Trophoblast cell (in vitro differentiated cells and primary cell): ENCODE measurements at regions not wholly inside any gene's neighbourhood (a gene's known extent, or its start where the extent isn't known, plus 50 kb on each side); places are given as distances from the start of the nearest gene placed in this dataset.
"Not testable (repeated sequence)": the region's sequence is repeated elsewhere in the genome, so short reads cannot be mapped to it uniquely, and the experiment has no call there.

ENCODE experiments used
- DNase-seq, 2 donors: peaks; one replicate each; pipeline ENCODE4 v3.0.0-alpha.2; 2016
- H2AFZ ChIP-seq: 2 replicates; pipeline ENCODE4 v1.6.1; 2013; ENCODE audit warnings: low read length, moderate library complexity, mild to moderate bottlenecking; ENCODE audit not compliant: insufficient read depth, poor library complexity
- H2AK5ac ChIP-seq: 2 replicates; pipeline ENCODE4 v1.6.1; 2013; ENCODE audit warnings: mild to moderate bottlenecking, low read length
- H2BK120ac ChIP-seq: 2 replicates; pipeline ENCODE4 v1.6.1; 2013; ENCODE audit warnings: low read length, mild to moderate bottlenecking, moderate library complexity; ENCODE audit not compliant: insufficient read depth, poor library complexity
- H2BK12ac ChIP-seq: 2 replicates; pipeline ENCODE4 v1.6.1; 2013; ENCODE audit warnings: mild to moderate bottlenecking, low read length, moderate library complexity
- H2BK5ac ChIP-seq: 2 replicates; pipeline ENCODE4 v1.6.1; 2013; ENCODE audit warnings: low read length, low read depth, moderate library complexity, mild to moderate bottlenecking; ENCODE audit not compliant: poor library complexity
- H3K14ac ChIP-seq: 2 replicates; pipeline ENCODE4 v1.6.1; 2013; ENCODE audit warnings: mild to moderate bottlenecking, low read length
- H3K18ac ChIP-seq: 2 replicates; pipeline ENCODE4 v1.6.1; 2013; ENCODE audit warnings: mild to moderate bottlenecking, low read length
- H3K23ac ChIP-seq: 2 replicates; pipeline ENCODE4 v1.6.1; 2013; ENCODE audit warnings: low read length
- H3K27ac ChIP-seq: 2 replicates; pipeline ENCODE4 v1.5.1; 2013; ENCODE audit warnings: low read depth, mild to moderate bottlenecking, inconsistent platforms, low read length, moderate library complexity
- H3K27me3 ChIP-seq: 2 replicates; pipeline ENCODE4 v1.6.1; 2013; ENCODE audit warnings: inconsistent platforms, mild to moderate bottlenecking, low read length, moderate library complexity; ENCODE audit not compliant: insufficient read depth
- H3K36me3 ChIP-seq, 2 experiments: 1 replicate in 1 of 2; 2 replicates in 1 of 2; pipeline ENCODE4 v1.6.1; 2013; ENCODE audit warnings: low read length in 2 of 2, mild to moderate bottlenecking in 2 of 2, moderate library complexity in 1 of 2; ENCODE audit not compliant: insufficient read depth in 2 of 2, control insufficient read depth in 1 of 2
- H3K4ac ChIP-seq: 2 replicates; pipeline ENCODE4 v1.6.1; 2013; ENCODE audit warnings: low read depth, mild to moderate bottlenecking, low read length, moderate library complexity
- H3K4me1 ChIP-seq, 2 experiments: 1 replicate in 1 of 2; 2 replicates in 1 of 2; pipeline ENCODE4 v1.6.1; 2013; ENCODE audit warnings: low read length in 2 of 2, mild to moderate bottlenecking in 2 of 2, moderate library complexity in 1 of 2; ENCODE audit not compliant: insufficient read depth in 2 of 2, control insufficient read depth in 1 of 2
- H3K4me2 ChIP-seq: 2 replicates; pipeline ENCODE4 v1.6.1; 2013; ENCODE audit warnings: inconsistent platforms, mild to moderate bottlenecking, low read length, moderate library complexity
- H3K4me3 ChIP-seq: 2 replicates; pipeline ENCODE4 v1.5.1; 2013; ENCODE audit warnings: mild to moderate bottlenecking, low read depth, low read length, inconsistent platforms
- H3K79me1 ChIP-seq: one replicate; pipeline ENCODE4 v1.6.1; 2013; ENCODE audit warnings: low read length
- H3K79me2 ChIP-seq: 2 replicates; pipeline ENCODE4 v1.6.1; 2013; ENCODE audit warnings: low read length, mild to moderate bottlenecking; ENCODE audit not compliant: control insufficient read depth, insufficient read depth, poor library complexity
- H3K9ac ChIP-seq: 2 replicates; pipeline ENCODE4 v1.6.1; 2013; ENCODE audit warnings: mild to moderate bottlenecking, low read length
- H3K9me3 ChIP-seq: 2 replicates; pipeline ENCODE4 v1.6.1; 2013; ENCODE audit warnings: low read depth, mild to moderate bottlenecking, control low read depth, inconsistent platforms, low read length; ENCODE audit not compliant: insufficient read depth
- H4K12ac ChIP-seq: 2 replicates; pipeline ENCODE4 v1.6.1; 2013; ENCODE audit warnings: low read depth, mild to moderate bottlenecking, low read length, moderate library complexity
- H4K8ac ChIP-seq: 2 replicates; pipeline ENCODE4 v1.6.1; 2013; ENCODE audit warnings: low read depth, mild to moderate bottlenecking, low read length, moderate library complexity
- H4K91ac ChIP-seq: one replicate; pipeline ENCODE4 v1.6.1; 2013; ENCODE audit warnings: low read depth, mild to moderate bottlenecking, low read length, moderate library complexity
- WGBS: extraction: QIAGEN DNeasy Blood & Tissue Kit; methylation state at CpG from one replicate; pipeline ENCODE4 v1.1.7; 2013; ENCODE audit warnings: missing lambda C conversion rate; ENCODE audit not compliant: insufficient read length, insufficient coverage; ENCODE audit errors: extremely low coverage; 5-methylcytosine and 5-hydroxymethylcytosine counted together

DNA sequence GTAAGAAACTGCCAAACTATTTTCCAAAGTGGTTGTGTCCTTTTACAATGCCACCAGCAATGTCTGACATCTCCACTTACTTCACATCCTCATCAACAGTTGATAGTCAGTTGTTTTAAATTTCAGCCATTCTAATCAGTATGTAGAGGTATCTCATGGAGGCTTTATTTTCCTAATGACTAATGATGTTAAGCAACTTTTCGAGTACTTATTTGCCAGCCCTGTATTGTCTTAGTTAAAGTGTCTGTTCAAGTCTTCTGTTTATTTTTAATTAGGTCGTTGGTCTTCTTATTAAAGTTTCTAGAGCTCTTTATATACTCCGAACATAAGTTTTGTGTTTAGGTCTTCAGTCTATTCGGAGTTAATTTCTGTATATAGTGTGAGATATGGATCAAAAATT lies 54.9 kb upstream of the NBPF12 start:
- DNase-seq, H3K4me1 ChIP-seq, H3K18ac ChIP-seq, H3K79me2 ChIP-seq, H3K36me3 ChIP-seq, H3K79me1 ChIP-seq, H2AFZ ChIP-seq, H2BK120ac ChIP-seq, H3K4ac ChIP-seq, H4K91ac ChIP-seq, H3K9me3 ChIP-seq, H2AK5ac ChIP-seq, H3K4me3 ChIP-seq, H2BK5ac ChIP-seq, H4K12ac ChIP-seq, H3K23ac ChIP-seq, H3K4me2 ChIP-seq, H2BK12ac ChIP-seq, H3K9ac ChIP-seq, H3K14ac ChIP-seq, H3K27me3 ChIP-seq, H4K8ac ChIP-seq, H3K27ac ChIP-seq: not testable (repeated sequence)
- WGBS: no CpG with 5 or more reads among the region's 4 CpGs

GRCh38 chr1:146881096-146881495 lies 57.0 kb upstream of the NBPF12 start:
- H2BK120ac ChIP-seq, H3K27ac ChIP-seq, H3K9me3 ChIP-seq, H2BK5ac ChIP-seq, H3K79me1 ChIP-seq, H3K4me3 ChIP-seq, H3K27me3 ChIP-seq, DNase-seq, H3K36me3 ChIP-seq, H3K18ac ChIP-seq, H3K9ac ChIP-seq, H4K12ac ChIP-seq, H3K23ac ChIP-seq, H2AFZ ChIP-seq, H3K4me1 ChIP-seq, H3K4ac ChIP-seq, H2BK12ac ChIP-seq, H2AK5ac ChIP-seq, H3K79me2 ChIP-seq, H3K14ac ChIP-seq, H4K8ac ChIP-seq, H4K91ac ChIP-seq, H3K4me2 ChIP-seq: not testable (repeated sequence)
- no CpG with 5 or more reads among the region's 8 CpGs for WGBS

- H4K12ac ChIP-seq, H4K91ac ChIP-seq, H3K14ac ChIP-seq, H3K4ac ChIP-seq, H3K4me2 ChIP-seq, H2AK5ac ChIP-seq, H3K27ac ChIP-seq, H2AFZ ChIP-seq, H3K4me1 ChIP-seq, H4K8ac ChIP-seq, H3K9me3 ChIP-seq, H3K18ac ChIP-seq, H3K36me3 ChIP-seq, H3K23ac ChIP-seq, H3K79me1 ChIP-seq, H3K27me3 ChIP-seq, H2BK5ac ChIP-seq, H2BK120ac ChIP-seq, H3K9ac ChIP-seq, H3K4me3 ChIP-seq, H2BK12ac ChIP-seq, H3K79me2 ChIP-seq: not testable (repeated sequence)
- no CpG with 5 or more reads among the region's 3 CpGs for WGBS
- peak in 1 of 2 donors; percentile 54 for DNase-seq
Observed at GRCh38 chr1:146863799-146864319, 74.3 kb upstream of the NBPF12 start.

- H3K4me2 ChIP-seq, H3K79me2 ChIP-seq, DNase-seq, H3K23ac ChIP-seq, H2BK12ac ChIP-seq, H3K9ac ChIP-seq, H2AFZ ChIP-seq, H3K4me1 ChIP-seq, H3K27me3 ChIP-seq, H2BK5ac ChIP-seq, H3K79me1 ChIP-seq, H3K14ac ChIP-seq, H4K91ac ChIP-seq, H2BK120ac ChIP-seq, H3K27ac ChIP-seq, H2AK5ac ChIP-seq, H4K8ac ChIP-seq, H3K9me3 ChIP-seq, H3K18ac ChIP-seq, H3K36me3 ChIP-seq, H3K4me3 ChIP-seq, H4K12ac ChIP-seq, H3K4ac ChIP-seq: not testable (repeated sequence)
- WGBS: no CpG with 5 or more reads among the region's 9 CpGs
Observed at GRCh38 chr1:146853147-146853546, 85.0 kb upstream of the NBPF12 start.
